OCI-LY3 (cell line): ENCODE measurements at regions not wholly inside any gene's neighbourhood (a gene's known extent, or its start where the extent isn't known, plus 50 kb on each side); places are given as distances from the start of the nearest gene placed in this dataset.

Source experiments
- H2AFZ ChIP-seq: fragments of 200-600, 300-600 bp; shearing (Covaris generic); 2 replicates; pipeline ENCODE4 v1.6.0; 2014; ENCODE audit warnings: antibody characterized with exemption, low read depth, low read length
- H3K27ac ChIP-seq: fragments of 200-600, 300-600 bp; sonication (generic); 2 replicates; pipeline ENCODE4 v1.5.1; 2014; ENCODE audit warnings: mild to moderate bottlenecking, low read length, moderate library complexity, mixed read lengths
- H3K27me3 ChIP-seq: fragments of 200-600, 300-600 bp; sonication (generic); 2 replicates; pipeline ENCODE4 v1.6.1; 2014; ENCODE audit warnings: low read depth, low read length, mixed read lengths
- H3K36me3 ChIP-seq: fragments of 200-600, 300-600 bp; sonication (generic); replicated peaks from 2 replicates; pipeline ENCODE3; 2014; ENCODE audit warnings: low read depth, low read length, mixed read lengths
- H3K4me1 ChIP-seq: fragments of 300-600, 200-600 bp; sonication (generic); 2 replicates; pipeline ENCODE4 v1.6.1; 2014; ENCODE audit warnings: low read length, mixed read lengths
- H3K4me2 ChIP-seq: fragments of 200-600, 300-600 bp; sonication (generic); 2 replicates; pipeline ENCODE4 v1.6.1; 2014; ENCODE audit warnings: low read length, mixed read lengths
- H3K4me3 ChIP-seq: fragments of 300-600, 200-600 bp; sonication (generic); 2 replicates; pipeline ENCODE4 v1.5.1; 2014; ENCODE audit warnings: antibody characterized with exemption, mild to moderate bottlenecking, low read length, moderate library complexity
- H3K79me2 ChIP-seq: fragments of 300-600, 200-600 bp; shearing (Covaris generic); 2 replicates; pipeline ENCODE4 v1.6.1; 2014; ENCODE audit warnings: mild to moderate bottlenecking, low read length, mixed read lengths
- H3K9ac ChIP-seq: fragments of 300-600, 200-600 bp; shearing (Covaris generic); 2 replicates; pipeline ENCODE4 v1.6.0; 2014; ENCODE audit warnings: mild to moderate bottlenecking, low read length, moderate library complexity
- H3K9me3 ChIP-seq: fragments of 200-600, 300-600 bp; shearing (Covaris generic); 2 replicates; pipeline ENCODE4 v1.6.1; 2014; ENCODE audit warnings: low read length, mixed read lengths; ENCODE audit not compliant: insufficient read depth
- H4K20me1 ChIP-seq: fragments of 200-600, 300-600 bp; sonication (generic); 2 replicates; pipeline ENCODE4 v1.6.1; 2016; ENCODE audit warnings: low read length, mixed read lengths; ENCODE audit not compliant: insufficient read depth
- CTCF ChIP-seq: fragments of 200-600, 300-600 bp; sonication (generic); IDR thresholded peaks from 2 replicates; pipeline ENCODE4 v1.5.1; 2014; ENCODE audit warnings: antibody characterized with exemption, low read length, low read depth
- EZH2phosphoT487 ChIP-seq: fragments of 200-600 bp; shearing (Covaris generic); IDR thresholded peaks from 2 replicates; pipeline ENCODE4 v1.6.1; 2018; ENCODE audit warnings: antibody characterized with exemption, mixed run types, low read depth

GRCh38 chr6:128827675-128828464 lies 55.1 kb upstream of the LAMA2 start:
- Histone ChIP-seq H3K4me2 (no peak overlapping the region), H3K27ac (no peak overlapping the region), H3K4me3 (no peak overlapping the region), H3K4me1 (no peaks in the 10 kb centered on the region), H2AFZ (no peak overlapping the region), H3K9ac (no peak overlapping the region), H3K27me3 (no peaks in the 10 kb centered on the region), H3K9me3 (no peaks in the 10 kb centered on the region), H3K79me2 (no peaks in the 10 kb centered on the region), H3K36me3 (no peaks in the 10 kb centered on the region), H4K20me1 (no peaks in the 10 kb centered on the region)
- TF ChIP-seq EZH2phosphoT487 = no peak
- TF ChIP-seq CTCF = no peak

GRCh38 chr6:128826606-128827005 lies 56.3 kb upstream of the LAMA2 start:
- Histone ChIP-seq H3K4me1 (no peaks in the 10 kb centered on the region), H3K9me3 (no peaks in the 10 kb centered on the region), H2AFZ (no peak overlapping the region), H3K79me2 (no peaks in the 10 kb centered on the region), H3K27ac (no peak overlapping the region), H3K36me3 (no peaks in the 10 kb centered on the region), H4K20me1 (no peaks in the 10 kb centered on the region), H3K4me2 (no peak overlapping the region), H3K9ac (no peak overlapping the region), H3K27me3 (no peaks in the 10 kb centered on the region), H3K4me3 (no peak overlapping the region)
- no peak for TF ChIP-seq CTCF
- no peak for TF ChIP-seq EZH2phosphoT487

- Histone ChIP-seq H3K27me3 (no peaks in the 10 kb centered on the region), H4K20me1 (no peaks in the 10 kb centered on the region), H3K4me1 (no peaks in the 10 kb centered on the region), H3K9me3 (no peaks in the 10 kb centered on the region), H3K36me3 (no peaks in the 10 kb centered on the region), H3K4me2 (no peak overlapping the region), H3K9ac (no peak overlapping the region), H3K4me3 (no peak overlapping the region), H2AFZ (no peak overlapping the region), H3K27ac (no peak overlapping the region), H3K79me2 (no peaks in the 10 kb centered on the region)
- TF ChIP-seq CTCF (no peak), EZH2phosphoT487 (no peak)
Measured at GRCh38 chr6:128822271-128822670, 60.7 kb upstream of the LAMA2 start.

- H3K27ac ChIP-seq = no peak overlapping the region
- no peak overlapping the region for H3K4me2 ChIP-seq
- no peak overlapping the region for H3K9ac ChIP-seq
- no peak for TF ChIP-seq EZH2phosphoT487
- no peak for TF ChIP-seq CTCF
- no peak overlapping the region for H3K4me3 ChIP-seq
- no peaks in the 10 kb centered on the region for H3K79me2 ChIP-seq
- H3K4me1 ChIP-seq = no peaks in the 10 kb centered on the region
- H4K20me1 ChIP-seq = no peaks in the 10 kb centered on the region
- H3K9me3 ChIP-seq = no peaks in the 10 kb centered on the region
- H2AFZ ChIP-seq = no peak overlapping the region
- no peaks in the 10 kb centered on the region for H3K27me3 ChIP-seq
- no peaks in the 10 kb centered on the region for H3K36me3 ChIP-seq
Measured at GRCh38 chr6:128821116-128821515, 61.8 kb upstream of the LAMA2 start.
